WTC11 (cell line): ENCODE measurements at regions not wholly inside any gene's neighbourhood (a gene's known extent, or its start where the extent isn't known, plus 50 kb on each side); places are given as distances from the start of the nearest gene placed in this dataset.

Experiments
- ATAC-seq: fragments of 200-7000 bp; cut with Tn5 transposase; 2 replicates; pipeline ENCODE4 v1.10.0; 2021; ENCODE audit warnings: mild to moderate bottlenecking, moderate library complexity
- CTCF ChIA-PET: fragments of 300-600 bp; sonication (Branson Sonifier 250); formaldehyde crosslinking; loops from one replicate; lab custom pipeline; 2021; ENCODE audit warnings: antibody characterized with exemption; lab: Charles Lee
- POLR2A ChIA-PET: fragments of 350-600 bp; sonication (Branson Sonifier 250); formaldehyde crosslinking; loops from one replicate; lab custom pipeline; 2021; ENCODE audit warnings: antibody characterized with exemption; lab: Charles Lee
- DNase-seq: peaks from one replicate; pipeline ENCODE4 v3.0.0; 2021; ENCODE audit warnings: low spot score
- H3K27ac Mint-ChIP-seq: 2 replicates; pipeline ENCODE4 v1.8.0; 2021; ENCODE audit warnings: mixed read lengths
- H3K27me3 Mint-ChIP-seq: 2 replicates; pipeline ENCODE4 v1.8.0; 2021; ENCODE audit warnings: low read depth, mild to moderate bottlenecking, moderate library complexity, mixed read lengths
- H3K36me3 Mint-ChIP-seq: 2 replicates; pipeline ENCODE4 v1.8.0; 2021; ENCODE audit warnings: mixed read lengths
- H3K4me1 Mint-ChIP-seq: 2 replicates; pipeline ENCODE4 v1.8.0; 2022; ENCODE audit warnings: mixed read lengths
- H3K4me3 Mint-ChIP-seq: 2 replicates; pipeline ENCODE4 v1.8.0; 2021; ENCODE audit warnings: mild to moderate bottlenecking, moderate library complexity, mixed read lengths
- H3K9me3 Mint-ChIP-seq: 2 replicates; pipeline ENCODE4 v1.8.0; 2021; ENCODE audit warnings: mixed read lengths
- CBFB ChIP-seq: sonication (generic); formaldehyde crosslinking; IDR thresholded peaks from 2 replicates; pipeline ENCODE4 v1.8.1; 2022; ENCODE audit warnings: mild to moderate bottlenecking, low read depth, missing genetic modification reagents
- CREM ChIP-seq: sonication (generic); formaldehyde crosslinking; IDR thresholded peaks from 2 replicates; pipeline ENCODE4 v1.8.1; 2022; ENCODE audit warnings: mild to moderate bottlenecking, missing genetic modification reagents, moderate library complexity
- ETV6 ChIP-seq: sonication (generic); formaldehyde crosslinking; IDR thresholded peaks from 2 replicates; pipeline ENCODE4 v1.8.1; 2022; ENCODE audit warnings: mild to moderate bottlenecking, missing genetic modification reagents
- IRF2 ChIP-seq: sonication (generic); formaldehyde crosslinking; IDR thresholded peaks from 2 replicates; pipeline ENCODE4 v1.8.0; 2022; ENCODE audit warnings: low read depth, missing genetic modification reagents, borderline replicate concordance
- KAT7 ChIP-seq: sonication (generic); formaldehyde crosslinking; IDR thresholded peaks from 2 replicates; pipeline ENCODE4 v1.8.1; 2023; ENCODE audit warnings: missing genetic modification reagents, mild to moderate bottlenecking, borderline replicate concordance
- MXD4 ChIP-seq: fragments of 250-450 bp; sonication (Bioruptor Pico); IDR thresholded peaks from 2 replicates; pipeline ENCODE4 v1.8.0; 2021; ENCODE audit warnings: mild to moderate bottlenecking, moderate library complexity, borderline replicate concordance
- NR1H2 ChIP-seq: sonication (generic); formaldehyde crosslinking; IDR thresholded peaks from 2 replicates; pipeline ENCODE4 v1.9.0; 2021; ENCODE audit warnings: mild to moderate bottlenecking, moderate library complexity, missing genetic modification reagents
- ZBTB21 ChIP-seq: sonication (generic); formaldehyde crosslinking; IDR thresholded peaks from 2 replicates; pipeline ENCODE4 v1.8.1; 2023; ENCODE audit warnings: mild to moderate bottlenecking, missing genetic modification reagents, borderline replicate concordance
- TF ChIP-seq, protein P1 (sequence below): fragments of 250-450 bp; sonication (Bioruptor Pico); IDR thresholded peaks from 2 replicates; pipeline ENCODE4 v1.9.0; 2021; ENCODE audit warnings: mild to moderate bottlenecking
- TF ChIP-seq, protein P2 (sequence below): fragments of 250-450 bp; sonication (Bioruptor Pico); IDR thresholded peaks from 2 replicates; pipeline ENCODE4 v2.1.2; 2022; ENCODE audit warnings: mild to moderate bottlenecking, moderate library complexity
- TF ChIP-seq, protein P3 (sequence below): sonication (generic); formaldehyde crosslinking; conservative IDR thresholded peaks from 2 replicates; pipeline ENCODE4 v1.8.1; 2022; ENCODE audit warnings: mild to moderate bottlenecking, missing genetic modification reagents
- TF ChIP-seq, protein P4 (sequence below): sonication (generic); formaldehyde crosslinking; IDR thresholded peaks from 2 replicates; pipeline ENCODE4 v1.8.1; 2023; ENCODE audit warnings: mild to moderate bottlenecking, missing genetic modification reagents
- TF ChIP-seq, protein P5 (sequence below): sonication (generic); formaldehyde crosslinking; IDR thresholded peaks from 2 replicates; pipeline ENCODE4 v1.8.1; 2023; ENCODE audit warnings: mild to moderate bottlenecking, missing genetic modification reagents, moderate library complexity
- TF ChIP-seq, protein P6 (sequence below): sonication (generic); formaldehyde crosslinking; IDR thresholded peaks from 2 replicates; pipeline ENCODE4 v1.8.0; 2023; ENCODE audit warnings: missing genetic modification reagents, mild to moderate bottlenecking, borderline replicate concordance

DNA sequence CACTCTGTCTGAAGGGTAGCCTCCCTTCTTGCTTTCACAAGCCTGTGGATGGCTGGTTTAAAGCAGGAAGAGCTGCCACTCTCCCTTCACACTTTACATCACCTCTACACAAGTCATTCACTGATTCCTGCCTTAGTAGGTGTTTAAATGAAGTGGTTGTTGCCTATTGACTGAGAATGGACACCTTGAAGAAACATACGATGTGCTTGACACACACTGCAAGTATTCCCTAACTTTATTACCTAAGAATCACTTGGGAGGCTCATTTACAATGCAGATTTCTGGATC is 230.5 kb downstream of the PIK3R1 start:
- ChIA-PET POLR2A (no interaction called here), CTCF (no interaction called here)
- Mint-ChIP-seq H3K27me3 (no peaks in the 10 kb centered on the region), H3K4me1 (peaks cover 10% of the 10 kb centered on the region), H3K27ac (no peak overlapping the region), H3K4me3 (no peak overlapping the region), H3K36me3 (no peaks in the 10 kb centered on the region), H3K9me3 (peaks cover 3% of the 10 kb centered on the region; the same call in 1 of the 2 replicates)
- TF ChIP-seq CBFB, result no peak
- TF ChIP-seq, protein P1, sequence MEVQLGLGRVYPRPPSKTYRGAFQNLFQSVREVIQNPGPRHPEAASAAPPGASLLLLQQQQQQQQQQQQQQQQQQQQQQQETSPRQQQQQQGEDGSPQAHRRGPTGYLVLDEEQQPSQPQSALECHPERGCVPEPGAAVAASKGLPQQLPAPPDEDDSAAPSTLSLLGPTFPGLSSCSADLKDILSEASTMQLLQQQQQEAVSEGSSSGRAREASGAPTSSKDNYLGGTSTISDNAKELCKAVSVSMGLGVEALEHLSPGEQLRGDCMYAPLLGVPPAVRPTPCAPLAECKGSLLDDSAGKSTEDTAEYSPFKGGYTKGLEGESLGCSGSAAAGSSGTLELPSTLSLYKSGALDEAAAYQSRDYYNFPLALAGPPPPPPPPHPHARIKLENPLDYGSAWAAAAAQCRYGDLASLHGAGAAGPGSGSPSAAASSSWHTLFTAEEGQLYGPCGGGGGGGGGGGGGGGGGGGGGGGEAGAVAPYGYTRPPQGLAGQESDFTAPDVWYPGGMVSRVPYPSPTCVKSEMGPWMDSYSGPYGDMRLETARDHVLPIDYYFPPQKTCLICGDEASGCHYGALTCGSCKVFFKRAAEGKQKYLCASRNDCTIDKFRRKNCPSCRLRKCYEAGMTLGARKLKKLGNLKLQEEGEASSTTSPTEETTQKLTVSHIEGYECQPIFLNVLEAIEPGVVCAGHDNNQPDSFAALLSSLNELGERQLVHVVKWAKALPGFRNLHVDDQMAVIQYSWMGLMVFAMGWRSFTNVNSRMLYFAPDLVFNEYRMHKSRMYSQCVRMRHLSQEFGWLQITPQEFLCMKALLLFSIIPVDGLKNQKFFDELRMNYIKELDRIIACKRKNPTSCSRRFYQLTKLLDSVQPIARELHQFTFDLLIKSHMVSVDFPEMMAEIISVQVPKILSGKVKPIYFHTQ (CRISPR knock-in tag), result no peak
- TF ChIP-seq, protein P2, sequence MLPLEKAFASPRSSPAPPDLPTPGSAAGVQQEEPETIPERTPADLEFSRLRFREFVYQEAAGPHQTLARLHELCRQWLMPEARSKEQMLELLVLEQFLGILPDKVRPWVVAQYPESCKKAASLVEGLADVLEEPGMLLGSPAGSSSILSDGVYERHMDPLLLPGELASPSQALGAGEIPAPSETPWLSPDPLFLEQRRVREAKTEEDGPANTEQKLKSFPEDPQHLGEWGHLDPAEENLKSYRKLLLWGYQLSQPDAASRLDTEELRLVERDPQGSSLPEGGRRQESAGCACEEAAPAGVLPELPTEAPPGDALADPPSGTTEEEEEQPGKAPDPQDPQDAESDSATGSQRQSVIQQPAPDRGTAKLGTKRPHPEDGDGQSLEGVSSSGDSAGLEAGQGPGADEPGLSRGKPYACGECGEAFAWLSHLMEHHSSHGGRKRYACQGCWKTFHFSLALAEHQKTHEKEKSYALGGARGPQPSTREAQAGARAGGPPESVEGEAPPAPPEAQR, result no peak
- TF ChIP-seq MXD4, result no peak
- TF ChIP-seq, protein P3, sequence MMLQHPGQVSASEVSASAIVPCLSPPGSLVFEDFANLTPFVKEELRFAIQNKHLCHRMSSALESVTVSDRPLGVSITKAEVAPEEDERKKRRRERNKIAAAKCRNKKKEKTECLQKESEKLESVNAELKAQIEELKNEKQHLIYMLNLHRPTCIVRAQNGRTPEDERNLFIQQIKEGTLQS (CRISPR knock-in tag), result no peak
- TF ChIP-seq CREM, result no peak
- TF ChIP-seq, protein P4, sequence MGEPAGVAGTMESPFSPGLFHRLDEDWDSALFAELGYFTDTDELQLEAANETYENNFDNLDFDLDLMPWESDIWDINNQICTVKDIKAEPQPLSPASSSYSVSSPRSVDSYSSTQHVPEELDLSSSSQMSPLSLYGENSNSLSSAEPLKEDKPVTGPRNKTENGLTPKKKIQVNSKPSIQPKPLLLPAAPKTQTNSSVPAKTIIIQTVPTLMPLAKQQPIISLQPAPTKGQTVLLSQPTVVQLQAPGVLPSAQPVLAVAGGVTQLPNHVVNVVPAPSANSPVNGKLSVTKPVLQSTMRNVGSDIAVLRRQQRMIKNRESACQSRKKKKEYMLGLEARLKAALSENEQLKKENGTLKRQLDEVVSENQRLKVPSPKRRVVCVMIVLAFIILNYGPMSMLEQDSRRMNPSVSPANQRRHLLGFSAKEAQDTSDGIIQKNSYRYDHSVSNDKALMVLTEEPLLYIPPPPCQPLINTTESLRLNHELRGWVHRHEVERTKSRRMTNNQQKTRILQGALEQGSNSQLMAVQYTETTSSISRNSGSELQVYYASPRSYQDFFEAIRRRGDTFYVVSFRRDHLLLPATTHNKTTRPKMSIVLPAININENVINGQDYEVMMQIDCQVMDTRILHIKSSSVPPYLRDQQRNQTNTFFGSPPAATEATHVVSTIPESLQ (CRISPR knock-in tag), result no peak
- no peak for TF ChIP-seq KAT7
- TF ChIP-seq, protein P5, sequence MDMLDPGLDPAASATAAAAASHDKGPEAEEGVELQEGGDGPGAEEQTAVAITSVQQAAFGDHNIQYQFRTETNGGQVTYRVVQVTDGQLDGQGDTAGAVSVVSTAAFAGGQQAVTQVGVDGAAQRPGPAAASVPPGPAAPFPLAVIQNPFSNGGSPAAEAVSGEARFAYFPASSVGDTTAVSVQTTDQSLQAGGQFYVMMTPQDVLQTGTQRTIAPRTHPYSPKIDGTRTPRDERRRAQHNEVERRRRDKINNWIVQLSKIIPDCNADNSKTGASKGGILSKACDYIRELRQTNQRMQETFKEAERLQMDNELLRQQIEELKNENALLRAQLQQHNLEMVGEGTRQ (CRISPR knock-in tag), result no peak
- TF ChIP-seq, protein P6, sequence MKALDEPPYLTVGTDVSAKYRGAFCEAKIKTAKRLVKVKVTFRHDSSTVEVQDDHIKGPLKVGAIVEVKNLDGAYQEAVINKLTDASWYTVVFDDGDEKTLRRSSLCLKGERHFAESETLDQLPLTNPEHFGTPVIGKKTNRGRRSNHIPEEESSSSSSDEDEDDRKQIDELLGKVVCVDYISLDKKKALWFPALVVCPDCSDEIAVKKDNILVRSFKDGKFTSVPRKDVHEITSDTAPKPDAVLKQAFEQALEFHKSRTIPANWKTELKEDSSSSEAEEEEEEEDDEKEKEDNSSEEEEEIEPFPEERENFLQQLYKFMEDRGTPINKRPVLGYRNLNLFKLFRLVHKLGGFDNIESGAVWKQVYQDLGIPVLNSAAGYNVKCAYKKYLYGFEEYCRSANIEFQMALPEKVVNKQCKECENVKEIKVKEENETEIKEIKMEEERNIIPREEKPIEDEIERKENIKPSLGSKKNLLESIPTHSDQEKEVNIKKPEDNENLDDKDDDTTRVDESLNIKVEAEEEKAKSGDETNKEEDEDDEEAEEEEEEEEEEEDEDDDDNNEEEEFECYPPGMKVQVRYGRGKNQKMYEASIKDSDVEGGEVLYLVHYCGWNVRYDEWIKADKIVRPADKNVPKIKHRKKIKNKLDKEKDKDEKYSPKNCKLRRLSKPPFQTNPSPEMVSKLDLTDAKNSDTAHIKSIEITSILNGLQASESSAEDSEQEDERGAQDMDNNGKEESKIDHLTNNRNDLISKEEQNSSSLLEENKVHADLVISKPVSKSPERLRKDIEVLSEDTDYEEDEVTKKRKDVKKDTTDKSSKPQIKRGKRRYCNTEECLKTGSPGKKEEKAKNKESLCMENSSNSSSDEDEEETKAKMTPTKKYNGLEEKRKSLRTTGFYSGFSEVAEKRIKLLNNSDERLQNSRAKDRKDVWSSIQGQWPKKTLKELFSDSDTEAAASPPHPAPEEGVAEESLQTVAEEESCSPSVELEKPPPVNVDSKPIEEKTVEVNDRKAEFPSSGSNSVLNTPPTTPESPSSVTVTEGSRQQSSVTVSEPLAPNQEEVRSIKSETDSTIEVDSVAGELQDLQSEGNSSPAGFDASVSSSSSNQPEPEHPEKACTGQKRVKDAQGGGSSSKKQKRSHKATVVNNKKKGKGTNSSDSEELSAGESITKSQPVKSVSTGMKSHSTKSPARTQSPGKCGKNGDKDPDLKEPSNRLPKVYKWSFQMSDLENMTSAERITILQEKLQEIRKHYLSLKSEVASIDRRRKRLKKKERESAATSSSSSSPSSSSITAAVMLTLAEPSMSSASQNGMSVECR, result no peak
- no peak for TF ChIP-seq NR1H2 (CRISPR knock-in tag)
- no peak for TF ChIP-seq ETV6 (CRISPR knock-in tag)
- no peak for TF ChIP-seq IRF2 (CRISPR knock-in tag)
- TF ChIP-seq ZBTB21 (CRISPR knock-in tag), result no peak
- no peak for DNase-seq
- no peak for ATAC-seq

DNA sequence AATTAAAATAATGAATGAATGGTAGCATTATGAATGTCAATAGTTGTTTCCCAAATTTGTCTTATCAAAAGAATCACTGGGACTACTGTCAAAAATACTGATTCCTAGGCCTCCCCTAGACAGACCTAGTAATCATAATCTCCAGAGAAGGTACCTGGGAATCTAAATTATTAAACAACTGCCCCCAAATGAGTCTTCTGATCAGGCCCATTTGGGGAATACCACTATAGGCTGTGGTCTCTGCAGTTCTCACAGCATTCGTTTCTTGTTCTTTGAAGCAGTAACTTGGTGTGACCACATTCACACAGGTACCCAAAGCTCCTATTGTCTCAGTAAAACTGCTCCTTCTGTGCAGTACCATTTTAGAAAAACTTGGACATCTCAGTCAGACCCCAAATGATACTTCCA is 230.9 kb downstream of the PIK3R1 start:
- no peak overlapping the region for H3K27ac Mint-ChIP-seq
- no peaks in the 10 kb centered on the region for H3K27me3 Mint-ChIP-seq
- H3K4me1 Mint-ChIP-seq, result peaks cover 10% of the 10 kb centered on the region
- peaks cover 3% of the 10 kb centered on the region; the same call in 1 of the 2 replicates for H3K9me3 Mint-ChIP-seq
- ATAC-seq (no peak), DNase-seq (no peak)
- H3K4me3 Mint-ChIP-seq, result no peak overlapping the region
- no peaks in the 10 kb centered on the region for H3K36me3 Mint-ChIP-seq
- CTCF ChIA-PET, result no interaction called here
- no peak for TF ChIP-seq KAT7
- POLR2A ChIA-PET, result no interaction called here
